Breast epithelium (tissue), 4 donors: ENCODE measurements at regions not wholly inside any gene's neighbourhood (a gene's known extent, or its start where the extent isn't known, plus 50 kb on each side); places are given as distances from the start of the nearest gene placed in this dataset.

Experiments used
- DNase-seq, 2 donors: peaks; one replicate each; pipeline ENCODE4 v3.0.0-alpha.2; 2019; ENCODE audit warnings: low spot score in 2 of 2
- H3K27ac ChIP-seq, 2 donors: fragments of 200-600 bp; sonication (generic) in 1 of 2; one replicate each; pipeline ENCODE4 v1.5.1; 2016 to 2019; ENCODE audit warnings: mild to moderate bottlenecking in 1 of 2
- H3K27me3 ChIP-seq, 2 donors: fragments of 200-600 bp; sonication (generic) in 1 of 2; one replicate each; pipeline versions ENCODE4 v1.5.1 to v1.6.0; 2017 to 2019; ENCODE audit warnings: control low read depth in 1 of 2, mild to moderate bottlenecking in 1 of 2
- H3K36me3 ChIP-seq: fragments of 200-600 bp; one replicate; pipeline ENCODE4 v1.5.1; 2019
- H3K4me1 ChIP-seq, 2 donors: fragments of 200-600 bp; sonication (generic); one replicate each; pipeline ENCODE4 v1.5.1; 2016 to 2019; ENCODE audit warnings: control low read depth in 1 of 2
- H3K4me3 ChIP-seq, 3 donors: fragments of 200-600 bp; sonication (generic); 1 replicate in 2 of 3; 2 replicates in 1 of 3; pipeline ENCODE4 v1.5.1; 2016 to 2019; ENCODE audit warnings: mild to moderate bottlenecking in 3 of 3, moderate library complexity in 2 of 3
- H3K9me3 ChIP-seq, 2 donors: fragments of 200-600 bp; sonication (generic) in 1 of 2; one replicate each; pipeline ENCODE4 v1.5.1; 2016 to 2019; ENCODE audit warnings: control low read depth in 1 of 2
- CTCF ChIP-seq, 3 donors: fragments of 450-650 bp; IDR thresholded peaks; one replicate each; pipeline ENCODE4 v1.5.1; 2016 to 2017; ENCODE audit warnings: antibody characterized with exemption in 3 of 3, mild to moderate bottlenecking in 3 of 3, moderate library complexity in 3 of 3
- POLR2A ChIP-seq: fragments of 450-650 bp; IDR thresholded peaks from one replicate; pipeline ENCODE4 v1.6.1; 2016; ENCODE audit warnings: antibody characterized with exemption, mild to moderate bottlenecking, moderate library complexity
- POLR2AphosphoS5 ChIP-seq, 3 donors: sonication (generic); formaldehyde crosslinking; IDR thresholded peaks; one replicate each; pipeline ENCODE4 v1.6.1; 2017; ENCODE audit warnings: antibody characterized with exemption in 3 of 3
- intact Hi-C: fragments of 100-400 bp; cut with DNase I; formaldehyde crosslinking; loops from one replicate; pipeline ENCODE4 v1.15.1; 2023; ENCODE audit warnings: low total_unique reads

GRCh38 chr18:5091741-5092140 is 105.3 kb downstream of the AKAIN1 start:
- Histone ChIP-seq H3K36me3 (no peaks in the 10 kb centered on the region), H3K4me1 (no peaks in the 10 kb centered on the region), H3K9me3 (peaks cover 4 to 24% of the 10 kb centered on the region in 2 donors), H3K4me3 (no peak overlapping the region), H3K27me3 (no peaks in the 10 kb centered on the region), H3K27ac (no peak overlapping the region)
- intact Hi-C loops, result no loop called here
- TF ChIP-seq POLR2A (no peak), CTCF (IDR thresholded peaks at IDR 0.05) (no peak), POLR2AphosphoS5 (IDR thresholded peaks at IDR 0.05) (no peak)
- no peak for DNase-seq

GRCh38 chr18:5075297-5075696 is 121.8 kb downstream of the AKAIN1 start:
- no peak overlapping the region for H3K27ac ChIP-seq

GRCh38 chr18:5073026-5073944 is 123.8 kb downstream of the AKAIN1 start:
- Histone ChIP-seq H3K4me3 (no peak overlapping the region), H3K4me1 (no peaks in the 10 kb centered on the region), H3K36me3 (no peaks in the 10 kb centered on the region), H3K27me3 (peaks cover 0 to 4% of the 10 kb centered on the region in 2 donors), H3K27ac (no peak overlapping the region), H3K9me3 (no peaks in the 10 kb centered on the region)
- intact Hi-C loops, result no loop called here
- TF ChIP-seq CTCF (IDR thresholded peaks at IDR 0.05) (peak in 2 of 3 donors; percentile 21 to 26), POLR2A (no peak), POLR2AphosphoS5 (IDR thresholded peaks at IDR 0.05) (no peak)
- no peak for DNase-seq

More at GRCh38 chr18:5075297-5075696, 121.8 kb downstream of the AKAIN1 start:
- H3K4me3 ChIP-seq, result no peak overlapping the region
- DNase-seq, result no peak
- TF ChIP-seq CTCF (IDR thresholded peaks at IDR 0.05) (no peak), POLR2AphosphoS5 (IDR thresholded peaks at IDR 0.05) (no peak)
- no peaks in the 10 kb centered on the region for H3K4me1 ChIP-seq
- no peaks in the 10 kb centered on the region for H3K9me3 ChIP-seq
- peaks cover 0 to 6% of the 10 kb centered on the region in 2 donors for H3K27me3 ChIP-seq
- intact Hi-C loops, result no loop called here
- no peaks in the 10 kb centered on the region for H3K36me3 ChIP-seq

GRCh38 chr18:5068851-5069250 is 128.2 kb downstream of the AKAIN1 start:
- intact Hi-C loops, result no loop called here
- Histone ChIP-seq H3K27me3 (peaks cover 0 to 4% of the 10 kb centered on the region in 2 donors), H3K4me1 (no peaks in the 10 kb centered on the region), H3K9me3 (no peaks in the 10 kb centered on the region), H3K27ac (no peak overlapping the region), H3K36me3 (no peaks in the 10 kb centered on the region), H3K4me3 (no peak overlapping the region)
- TF ChIP-seq POLR2A (no peak), POLR2AphosphoS5 (IDR thresholded peaks at IDR 0.05) (no peak), CTCF (IDR thresholded peaks at IDR 0.05) (no peak)
- no peak for DNase-seq

- H3K27ac ChIP-seq, result no peak overlapping the region
- intact Hi-C loops, result no loop called here
These were observed 130.6 kb downstream of the AKAIN1 start for GRCh38 chr18:5066380-5066977.

More at GRCh38 chr18:5066380-5066977, 130.6 kb downstream of the AKAIN1 start:
- DNase-seq, result no peak
- Histone ChIP-seq H3K36me3 (no peaks in the 10 kb centered on the region), H3K4me1 (no peaks in the 10 kb centered on the region), H3K9me3 (no peaks in the 10 kb centered on the region), H3K27me3 (peaks cover 0 to 4% of the 10 kb centered on the region in 2 donors), H3K4me3 (no peak overlapping the region)
- no peak for TF ChIP-seq CTCF (IDR thresholded peaks at IDR 0.05)
- no peak for TF ChIP-seq POLR2AphosphoS5 (IDR thresholded peaks at IDR 0.05)
- TF ChIP-seq POLR2A, result no peak
